Central memory CD8-positive, alpha-beta T cell (primary cell): ENCODE measurements at regions not wholly inside any gene's neighbourhood (a gene's known extent, or its start where the extent isn't known, plus 50 kb on each side); places are given as distances from the start of the nearest gene placed in this dataset.
"Not testable (repeated sequence)": the region's sequence is repeated elsewhere in the genome, so short reads cannot be mapped to it uniquely, and the experiment has no call there.

Experiments
- ATAC-seq: fragments of 150-1000 bp; cut with Tn5 transposase; replicated peaks from 2 replicates; pipeline ENCODE4 v1.10.0; 2022; ENCODE audit warnings: mild to moderate bottlenecking, moderate FRiP score, moderate number of reproducible peaks; ENCODE audit not compliant: poor library complexity, severe bottlenecking; ENCODE audit errors: extremely low read depth
- DNase-seq, 2 donors: peaks; one replicate each; pipeline ENCODE4 v3.0.0; 2021; ENCODE audit warnings: low spot score in 2 of 2
- H3K27ac Mint-ChIP-seq: one replicate; pipeline ENCODE4 v1.8.0; 2022; ENCODE audit warnings: low read depth, mild to moderate bottlenecking, moderate library complexity, mixed read lengths
- H3K27me3 Mint-ChIP-seq: one replicate; pipeline ENCODE4 v1.8.0; 2022; ENCODE audit warnings: mixed read lengths
- H3K36me3 Mint-ChIP-seq: one replicate; pipeline ENCODE4 v1.8.0; 2022; ENCODE audit warnings: mild to moderate bottlenecking, moderate library complexity, mixed read lengths; ENCODE audit not compliant: insufficient read depth
- H3K4me1 Mint-ChIP-seq: one replicate; pipeline ENCODE4 v1.8.0; 2022; ENCODE audit warnings: mixed read lengths
- H3K4me3 Mint-ChIP-seq: one replicate; pipeline ENCODE4 v1.8.0; 2022; ENCODE audit warnings: mild to moderate bottlenecking, moderate library complexity, mixed read lengths
- H3K9me3 Mint-ChIP-seq: one replicate; pipeline ENCODE4 v1.8.0; 2022; ENCODE audit warnings: mixed read lengths

- Mint-ChIP-seq H3K27ac (no peak overlapping the region), H3K36me3 (peaks cover 4% of the 10 kb centered on the region), H3K4me3 (no peak overlapping the region), H3K9me3 (no peaks in the 10 kb centered on the region), H3K27me3 (no peaks in the 10 kb centered on the region), H3K4me1 (no peaks in the 10 kb centered on the region)
- no peak for ATAC-seq
- DNase-seq: no peak
These were observed 100.9 kb upstream of the MSX2 start for GRCh38 chr5:174623433-174624019.

DNA sequence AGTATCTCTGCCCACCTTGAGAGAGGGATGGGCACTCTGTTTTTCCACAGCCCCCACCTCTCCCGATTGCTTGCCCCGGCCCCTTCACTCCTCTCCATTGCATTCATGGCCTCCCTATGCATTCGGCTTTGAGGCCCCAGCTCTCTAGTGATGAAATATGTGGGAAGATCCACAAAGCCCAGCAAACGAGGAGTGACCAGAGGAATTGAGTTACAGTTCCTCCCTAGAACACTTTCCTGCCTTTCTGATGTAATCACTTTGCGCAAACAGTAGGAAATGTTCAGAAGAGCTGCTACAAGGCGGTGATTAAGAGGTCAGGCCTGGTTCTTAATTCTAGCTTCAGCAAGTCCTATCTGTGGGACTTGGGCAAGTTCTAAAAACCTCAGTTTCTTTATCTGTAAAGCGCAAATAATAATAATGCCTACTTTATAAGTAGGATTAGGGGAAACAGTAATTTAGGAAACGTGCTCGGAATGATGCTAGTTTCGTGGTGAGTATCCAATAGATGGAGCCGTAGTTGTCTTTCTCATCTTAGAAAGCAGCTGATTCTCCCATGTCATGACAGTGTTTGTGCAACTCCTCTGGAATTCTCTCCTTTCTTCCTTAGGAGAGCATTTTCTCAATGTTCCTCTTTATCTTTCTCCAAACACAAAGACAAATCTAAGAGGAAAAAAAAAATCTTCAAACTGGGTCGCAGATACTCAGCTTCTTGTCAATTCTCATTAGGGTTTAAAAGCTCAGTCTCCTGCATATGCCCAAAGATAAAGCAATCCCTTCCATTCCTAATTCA is 99.5 kb upstream of the MSX2 start:
- DNase-seq (no peak), ATAC-seq (no peak)
- Mint-ChIP-seq H3K4me3 (no peak overlapping the region), H3K9me3 (peaks cover 7% of the 10 kb centered on the region), H3K4me1 (no peaks in the 10 kb centered on the region), H3K27me3 (no peaks in the 10 kb centered on the region), H3K36me3 (peaks cover 3% of the 10 kb centered on the region), H3K27ac (no peak overlapping the region)

DNA sequence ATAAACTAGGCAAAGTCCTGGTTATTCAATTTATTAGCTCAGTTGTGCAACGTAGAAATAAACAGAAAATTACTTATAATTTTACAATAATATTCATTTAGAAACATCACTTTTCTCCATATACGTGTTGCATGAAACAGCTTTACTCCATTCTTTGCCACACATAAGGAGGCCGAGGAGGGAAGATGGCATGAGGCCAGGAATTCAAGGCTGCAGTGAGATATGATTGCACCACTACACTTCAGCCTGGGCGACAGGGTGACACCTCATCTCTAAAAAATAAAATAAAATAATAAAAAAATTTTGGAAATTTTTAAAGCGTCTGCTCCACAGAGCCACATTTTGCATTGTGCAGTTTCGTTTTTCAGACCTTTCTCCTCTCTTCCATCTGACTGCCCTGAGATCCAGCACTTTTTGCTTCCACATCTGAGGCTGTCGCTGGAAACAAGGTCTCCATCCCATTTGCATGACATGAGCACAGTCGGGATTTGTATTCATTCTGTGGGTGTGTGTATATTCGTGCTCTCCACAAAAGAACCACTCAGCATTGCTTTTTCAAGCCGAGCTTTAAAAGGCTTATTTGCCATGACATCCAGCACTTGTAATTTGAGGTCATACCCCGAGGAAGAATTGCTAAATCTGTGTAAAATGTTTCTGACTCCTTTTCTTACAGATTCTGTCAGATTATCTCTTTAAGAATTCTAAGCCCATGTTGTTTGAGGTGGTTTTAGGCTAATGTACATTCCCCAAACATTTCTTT is 98.6 kb upstream of the MSX2 start:
- Mint-ChIP-seq H3K27me3 (no peaks in the 10 kb centered on the region), H3K36me3 (peaks cover 1% of the 10 kb centered on the region), H3K27ac (no peak overlapping the region), H3K9me3 (peaks cover 7% of the 10 kb centered on the region), H3K4me3 (no peak overlapping the region), H3K4me1 (no peaks in the 10 kb centered on the region)
- DNase-seq (no peak), ATAC-seq (no peak)

GRCh38 chr5:174626369-174626920 is 97.9 kb upstream of the MSX2 start:
- H3K36me3 Mint-ChIP-seq: peaks cover 1% of the 10 kb centered on the region
- no peak overlapping the region for H3K27ac Mint-ChIP-seq
- no peaks in the 10 kb centered on the region for H3K4me1 Mint-ChIP-seq

GRCh38 chr5:174636094-174636493 is 88.3 kb upstream of the MSX2 start:
- Mint-ChIP-seq H3K36me3 (no peaks in the 10 kb centered on the region), H3K4me3 (no peak overlapping the region)
- no peak for ATAC-seq

More at GRCh38 chr5:174626369-174626920, 97.9 kb upstream of the MSX2 start:
- no peak for DNase-seq
- H3K4me3 Mint-ChIP-seq: no peak overlapping the region
- H3K27me3 Mint-ChIP-seq: no peaks in the 10 kb centered on the region
- peaks cover 7% of the 10 kb centered on the region for H3K9me3 Mint-ChIP-seq
- ATAC-seq: no peak

DNA sequence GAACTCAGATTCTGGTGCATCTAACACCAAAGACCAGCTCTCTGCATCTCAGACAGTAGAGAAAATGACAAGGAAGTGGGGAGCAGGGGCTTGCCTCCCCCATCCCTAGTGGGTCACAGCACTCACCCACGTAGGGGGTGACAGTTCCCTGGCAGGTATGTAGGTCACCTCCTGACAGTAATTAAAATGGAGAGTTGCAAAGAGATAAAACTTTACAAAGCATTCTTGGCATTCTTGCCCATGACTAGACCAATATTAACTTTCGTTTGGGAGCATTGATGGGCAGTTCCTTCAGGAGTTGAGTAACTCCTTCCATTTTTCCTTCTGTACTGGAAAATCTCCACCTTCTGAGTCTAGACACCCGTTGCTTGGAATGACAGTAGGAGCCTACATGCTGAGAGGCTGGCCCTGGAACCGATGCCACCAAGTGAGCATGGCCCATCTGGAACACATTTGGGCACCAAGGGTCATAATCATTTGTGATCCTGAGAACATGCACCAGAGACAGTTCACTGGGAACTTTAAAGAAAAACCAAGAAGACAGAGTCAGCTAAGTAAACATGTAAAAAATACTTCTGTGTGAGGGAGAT is 81.5 kb upstream of the MSX2 start:
- no peaks in the 10 kb centered on the region for H3K27me3 Mint-ChIP-seq
- no peak overlapping the region for H3K27ac Mint-ChIP-seq
- H3K9me3 Mint-ChIP-seq: peaks cover 13% of the 10 kb centered on the region
- H3K4me3 Mint-ChIP-seq: no peak overlapping the region
- H3K4me1 Mint-ChIP-seq: no peaks in the 10 kb centered on the region
- DNase-seq (no peak), ATAC-seq (no peak)
- no peaks in the 10 kb centered on the region for H3K36me3 Mint-ChIP-seq

More at GRCh38 chr5:174636094-174636493, 88.3 kb upstream of the MSX2 start:
- Mint-ChIP-seq H3K27me3 (no peaks in the 10 kb centered on the region), H3K4me1 (no peaks in the 10 kb centered on the region), H3K9me3 (no peaks in the 10 kb centered on the region), H3K27ac (no peak overlapping the region)
- no peak for DNase-seq

GRCh38 chr5:174644436-174644835 is 79.9 kb upstream of the MSX2 start:
- no peak for DNase-seq
- Mint-ChIP-seq H3K27ac (no peak overlapping the region), H3K4me1 (no peaks in the 10 kb centered on the region), H3K27me3 (no peaks in the 10 kb centered on the region), H3K36me3 (no peaks in the 10 kb centered on the region), H3K9me3 (peaks cover 13% of the 10 kb centered on the region), H3K4me3 (no peak overlapping the region)
- ATAC-seq: no peak

DNA sequence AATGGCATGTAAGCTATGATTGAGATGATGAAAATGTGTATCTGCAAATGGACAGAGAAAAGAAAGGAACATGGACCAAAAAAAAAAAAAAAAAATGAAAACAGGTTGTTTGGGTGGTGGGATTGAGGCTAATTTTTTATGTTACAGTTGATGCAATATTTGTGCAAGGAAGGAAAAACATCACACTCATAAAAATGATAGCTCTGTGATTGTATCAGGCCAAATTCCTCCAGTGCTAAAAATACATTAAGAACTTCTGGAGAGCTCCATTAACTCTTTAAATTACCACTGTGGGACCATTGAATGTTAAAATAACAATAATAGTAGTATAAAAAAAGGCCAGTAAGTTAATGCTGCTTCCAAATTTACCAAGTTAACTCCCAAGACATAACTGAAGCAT is 79.5 kb upstream of the MSX2 start:
- Mint-ChIP-seq H3K9me3 (peaks cover 13% of the 10 kb centered on the region), H3K36me3 (no peaks in the 10 kb centered on the region), H3K4me3 (no peak overlapping the region), H3K27ac (no peak overlapping the region), H3K4me1 (no peaks in the 10 kb centered on the region), H3K27me3 (no peaks in the 10 kb centered on the region)
- ATAC-seq: no peak
- no peak for DNase-seq

- no peak for ATAC-seq
- no peak for DNase-seq
- Mint-ChIP-seq H3K9me3 (peaks cover 13% of the 10 kb centered on the region), H3K27ac (no peak overlapping the region), H3K4me1 (no peaks in the 10 kb centered on the region), H3K4me3 (no peak overlapping the region), H3K27me3 (no peaks in the 10 kb centered on the region), H3K36me3 (no peaks in the 10 kb centered on the region)
These were observed 78.7 kb upstream of the MSX2 start for GRCh38 chr5:174645677-174646076.

DNA sequence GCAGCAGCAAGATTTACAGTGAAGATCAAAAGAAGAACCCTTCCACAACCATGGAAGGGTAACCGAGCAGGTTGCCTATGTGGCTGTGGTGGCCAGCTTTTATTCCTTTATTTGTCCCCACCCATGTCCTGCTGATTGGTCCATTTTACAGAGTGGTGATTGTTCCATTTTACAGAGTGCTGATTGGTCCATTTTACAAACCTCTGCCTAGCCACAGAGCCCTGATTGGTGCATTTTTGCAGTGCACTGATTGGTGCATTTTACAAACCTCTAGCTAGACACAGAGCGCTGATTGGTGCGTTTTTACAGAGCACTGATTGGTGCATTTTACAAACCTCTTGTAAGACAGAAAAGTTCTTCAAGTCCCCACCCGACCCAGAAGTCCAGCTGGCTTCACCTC is 75.8 kb upstream of the MSX2 start:
- not testable (repeated sequence) for H3K9me3 Mint-ChIP-seq, H3K36me3 Mint-ChIP-seq, H3K4me1 Mint-ChIP-seq, DNase-seq, ATAC-seq, H3K4me3 Mint-ChIP-seq, H3K27ac Mint-ChIP-seq
- H3K27me3 Mint-ChIP-seq: peaks cover 12% of the 10 kb centered on the region

GRCh38 chr5:174649391-174649790 is 75.0 kb upstream of the MSX2 start:
- Mint-ChIP-seq H3K27me3 (peaks cover 12% of the 10 kb centered on the region), H3K4me3 (no peak overlapping the region), H3K4me1 (no peaks in the 10 kb centered on the region), H3K27ac (no peak overlapping the region), H3K36me3 (no peaks in the 10 kb centered on the region), H3K9me3 (peaks cover 8% of the 10 kb centered on the region)
- ATAC-seq: no peak
- no peak for DNase-seq

- no peak for ATAC-seq
- no peak overlapping the region for H3K27ac Mint-ChIP-seq
- peaks cover 12% of the 10 kb centered on the region for H3K27me3 Mint-ChIP-seq
- no peaks in the 10 kb centered on the region for H3K9me3 Mint-ChIP-seq
- no peak for DNase-seq
- no peaks in the 10 kb centered on the region for H3K4me1 Mint-ChIP-seq
- H3K4me3 Mint-ChIP-seq: no peak overlapping the region
- no peaks in the 10 kb centered on the region for H3K36me3 Mint-ChIP-seq
These were observed 69.9 kb upstream of the MSX2 start for GRCh38 chr5:174654442-174654841.
